Spleen (tissue), 7 donors: ENCODE measurements at regions not wholly inside any gene's neighbourhood (a gene's known extent, or its start where the extent isn't known, plus 50 kb on each side); places are given as distances from the start of the nearest gene placed in this dataset.

Source experiments
- CTCF ChIP-seq, 11 experiments: fragments of 200-600 bp in 7 of 11; fragments of 450-650 bp in 4 of 11; sonication (generic) in 4 of 11; IDR thresholded peaks in 8 of 11; conservative IDR thresholded peaks in 3 of 11; 1 replicate in 7 of 11; 2 replicates in 4 of 11; pipeline versions ENCODE4 v1.4.0 to v1.8.0; 2016 to 2021; ENCODE audit warnings: antibody characterized with exemption in 11 of 11, inconsistent platforms in 4 of 11, mild to moderate bottlenecking in 1 of 11
- POLR2A ChIP-seq, 3 donors: fragments of 450-650 bp; IDR thresholded peaks; one replicate each; pipeline ENCODE4 v1.5.1; 2017; ENCODE audit warnings: antibody characterized with exemption in 3 of 3, mild to moderate bottlenecking in 1 of 3
- POLR2AphosphoS5 ChIP-seq, 3 donors: sonication (generic); formaldehyde crosslinking; IDR thresholded peaks; one replicate each; pipeline ENCODE4 v1.5.1; 2017; ENCODE audit warnings: antibody characterized with exemption in 3 of 3
- donor health status: DM: no; HTN: no; CAD: no; lungs with moderate emphysema.
- donor health status: DM: no; HTN: no; CAD: no.
- donor health status: DM: no; HTN: no; CAD: no.

GRCh38 chr9:90464978-90465377, 177.6 kb downstream of the DIRAS2 start:
- TF ChIP-seq POLR2AphosphoS5 (IDR thresholded peaks at IDR 0.05) (no peak), CTCF (IDR thresholded peaks at IDR 0.05 in 8 of 11, conservative IDR thresholded peaks at IDR 0.05 in 3 of 11) (no peak), POLR2A (IDR thresholded peaks at IDR 0.05) (no peak)
